Common myeloid progenitor, CD34-positive (primary cell): ENCODE measurements at regions not wholly inside any gene's neighbourhood (a gene's known extent, or its start where the extent isn't known, plus 50 kb on each side); places are given as distances from the start of the nearest gene placed in this dataset.

Experiments
- CTCF ChIA-PET: fragments of 350-600 bp; sonication (Branson Sonifier 250); formaldehyde crosslinking; loops from one replicate; lab custom pipeline; 2021; ENCODE audit warnings: antibody characterized with exemption; lab: Charles Lee
- POLR2A ChIA-PET: fragments of 350-600 bp; sonication (Branson Sonifier 250); formaldehyde crosslinking; loops from one replicate; lab custom pipeline; 2021; ENCODE audit warnings: antibody characterized with exemption; lab: Charles Lee
- DNase-seq, 3 donors: peaks; one replicate each; pipeline versions ENCODE4 v3.0.0 to v3.0.0-alpha.2; 2013
- H3K27ac ChIP-seq, 2 experiments: 1 replicate in 1 of 2; 2 replicates in 1 of 2; pipeline ENCODE4 v1.7.0; 2013; ENCODE audit warnings: inconsistent platforms in 2 of 2, low read length in 2 of 2, mild to moderate bottlenecking in 2 of 2, low read depth in 1 of 2, moderate library complexity in 1 of 2; ENCODE audit not compliant: severe bottlenecking in 2 of 2, insufficient read depth in 1 of 2, poor library complexity in 1 of 2
- H3K27me3 ChIP-seq, 5 experiments: replicated peaks in 2 of 5; 1 replicate in 3 of 5; 2 replicates in 2 of 5; pipeline versions ENCODE4 v1.6.1 to v1.7.0; 2013; ENCODE audit warnings: low read length in 4 of 5, mild to moderate bottlenecking in 2 of 5, moderate library complexity in 2 of 5, inconsistent platforms in 1 of 5; ENCODE audit not compliant: insufficient read depth in 5 of 5, control insufficient read depth in 4 of 5
- H3K36me3 ChIP-seq, 4 experiments: 1 replicate in 2 of 4; 2 replicates in 2 of 4; pipeline versions ENCODE4 v1.6.1 to v1.7.0; 2013; ENCODE audit warnings: low read length in 3 of 4, control low read depth in 1 of 4, mild to moderate bottlenecking in 1 of 4; ENCODE audit not compliant: control insufficient read depth in 4 of 4, insufficient read depth in 4 of 4
- H3K4me1 ChIP-seq, 4 experiments: 1 replicate in 3 of 4; 2 replicates in 1 of 4; pipeline versions ENCODE4 v1.6.1 to v1.7.1; 2013; ENCODE audit warnings: low read length in 3 of 4, mild to moderate bottlenecking in 3 of 4, control low read depth in 1 of 4, inconsistent platforms in 1 of 4, moderate library complexity in 1 of 4; ENCODE audit not compliant: control insufficient read depth in 4 of 4, insufficient read depth in 4 of 4; ENCODE audit errors: control extremely low read depth in 1 of 4
- H3K4me3 ChIP-seq, 7 experiments: 1 replicate in 4 of 7; 2 replicates in 3 of 7; pipeline versions ENCODE4 v1.5.1 to v1.7.0; 2013; ENCODE audit warnings: mild to moderate bottlenecking in 7 of 7, low read length in 6 of 7, moderate library complexity in 6 of 7, inconsistent platforms in 2 of 7, low read depth in 2 of 7, control low read depth in 1 of 7; ENCODE audit not compliant: insufficient read depth in 4 of 7, control insufficient read depth in 1 of 7; ENCODE audit errors: extremely low read depth in 1 of 7
- H3K9me3 ChIP-seq, 5 experiments: 1 replicate in 4 of 5; 2 replicates in 1 of 5; pipeline versions ENCODE4 v1.6.1 to v1.7.1; 2013; ENCODE audit warnings: low read length in 4 of 5, mild to moderate bottlenecking in 2 of 5, inconsistent platforms in 1 of 5, low read depth in 1 of 5, moderate library complexity in 1 of 5; ENCODE audit not compliant: control insufficient read depth in 4 of 5, insufficient read depth in 2 of 5; ENCODE audit errors: control extremely low read depth in 1 of 5
- WGBS: methylation state at CpG from one replicate; pipeline ENCODE4 v1.1.5; 2013; ENCODE audit not compliant: insufficient coverage; 5-methylcytosine and 5-hydroxymethylcytosine counted together

DNA sequence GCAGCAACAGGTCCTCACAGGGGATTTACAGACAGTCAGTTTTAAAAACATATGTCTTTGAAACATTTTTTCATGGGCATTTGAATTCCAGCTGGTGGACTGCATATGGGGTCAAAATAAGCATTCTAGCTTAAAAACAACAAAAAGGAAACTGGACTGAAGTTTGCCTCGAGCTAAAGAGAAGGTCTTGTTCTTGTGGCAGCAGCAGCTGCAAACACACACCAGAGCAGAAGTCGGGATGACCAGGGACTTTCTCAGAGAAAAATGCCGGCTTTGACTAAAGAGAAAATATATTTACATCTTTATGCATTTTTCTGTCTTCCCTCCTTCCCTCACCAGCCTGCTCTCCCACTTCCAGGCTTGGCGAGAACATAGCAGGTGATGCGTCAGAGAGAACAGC, 361.4 kb downstream of the CXCL12 start:
- DNase-seq, result no peak
- POLR2A ChIA-PET, result no interaction called here
- Histone ChIP-seq H3K27me3 (peaks cover 0 to 3% (median 0%) of the 10 kb centered on the region in 5 experiments), H3K4me1 (no peaks in the 10 kb centered on the region), H3K4me3 (no peak overlapping the region), H3K27ac (no peak overlapping the region), H3K9me3 (peaks cover 0 to 6% (median 4%) of the 10 kb centered on the region in 5 experiments), H3K36me3 (no peaks in the 10 kb centered on the region)
- CTCF ChIA-PET, result no interaction called here
- WGBS, result 92% methylated on average over 3 of the region's 5 CpGs

DNA sequence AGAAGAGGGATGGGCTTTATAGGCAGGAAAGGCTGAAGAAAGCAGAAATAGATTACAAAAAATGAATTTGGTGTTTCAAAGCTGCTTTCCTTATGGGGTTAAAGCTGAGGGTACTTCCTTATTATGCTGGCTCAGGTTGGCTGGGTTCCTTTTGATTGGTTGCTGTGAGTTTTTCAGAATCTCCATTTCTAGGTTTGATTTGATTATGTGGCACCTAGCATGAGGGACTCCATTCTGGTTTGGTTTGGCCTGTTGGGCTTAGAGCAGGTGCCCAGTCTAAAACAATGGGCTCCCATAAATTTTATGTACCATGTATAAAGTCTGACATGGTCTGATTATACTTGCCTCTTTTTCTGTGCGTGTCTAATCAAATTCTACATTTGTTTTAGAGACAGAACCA, 362.7 kb downstream of the CXCL12 start:
- peaks cover 0 to 3% (median 0%) of the 10 kb centered on the region in 5 experiments for H3K27me3 ChIP-seq
- no peak for DNase-seq
- WGBS, result no CpG with 5 or more reads among the region's 1 CpG
- H3K4me3 ChIP-seq, result no peak overlapping the region
- ChIA-PET POLR2A (no interaction called here), CTCF (no interaction called here)
- peaks cover 0 to 6% (median 4%) of the 10 kb centered on the region in 5 experiments for H3K9me3 ChIP-seq
- H3K4me1 ChIP-seq, result no peaks in the 10 kb centered on the region
- H3K36me3 ChIP-seq, result no peaks in the 10 kb centered on the region
- no peak overlapping the region for H3K27ac ChIP-seq

DNA sequence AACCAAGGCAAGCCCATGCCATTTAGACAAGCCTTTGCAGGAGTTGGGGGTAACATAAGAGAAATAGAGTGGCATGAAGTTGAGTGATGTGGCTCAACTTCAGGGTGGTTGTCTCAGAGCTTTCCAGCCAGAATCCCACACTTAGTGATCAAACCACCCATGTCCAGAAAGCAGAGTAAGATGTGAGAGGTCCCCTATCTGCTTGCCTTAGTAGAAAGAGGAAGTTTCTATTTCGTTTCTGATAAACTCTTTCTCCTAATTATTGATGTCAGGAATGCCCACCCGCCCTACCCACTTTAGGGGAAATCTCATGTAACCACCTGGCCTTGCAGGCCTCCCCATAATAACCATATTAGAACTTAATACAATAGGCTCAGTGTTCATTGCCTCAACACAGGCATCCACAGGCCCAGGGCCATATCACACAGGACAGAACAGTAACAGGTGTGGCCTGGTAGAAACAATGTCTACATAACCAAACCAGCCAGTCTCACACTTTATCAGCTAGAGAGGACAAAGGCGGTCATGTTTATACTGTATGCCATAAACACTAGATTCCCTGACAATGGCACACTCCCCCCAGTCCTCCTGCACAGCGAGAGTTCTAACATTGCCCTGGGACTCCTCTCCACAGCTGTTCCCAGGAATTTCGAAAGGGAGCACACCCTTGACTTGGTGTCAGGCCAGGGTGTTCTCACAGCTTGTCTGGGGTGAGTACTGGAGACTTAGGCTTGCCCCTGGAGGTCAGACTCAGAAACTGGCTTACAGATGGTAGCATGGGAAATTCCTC, 364.4 kb downstream of the CXCL12 start:
- Histone ChIP-seq H3K36me3 (no peaks in the 10 kb centered on the region), H3K27ac (no peak overlapping the region), H3K27me3 (peaks cover 0 to 3% (median 0%) of the 10 kb centered on the region in 5 experiments), H3K4me3 (no peak overlapping the region), H3K9me3 (peaks cover 0 to 6% (median 4%) of the 10 kb centered on the region in 5 experiments), H3K4me1 (no peaks in the 10 kb centered on the region)
- DNase-seq, result peak in 1 of 3 donors; percentile 5
- CTCF ChIA-PET, result interaction anchor here (1.7 kb wide), 1 partner anchor 9 kb away, joined by 6 read pairs; no protein-coding TSS in a partner anchor
- POLR2A ChIA-PET, result no interaction called here
- WGBS, result 0% methylated on average over 1 of the region's 5 CpGs

DNA sequence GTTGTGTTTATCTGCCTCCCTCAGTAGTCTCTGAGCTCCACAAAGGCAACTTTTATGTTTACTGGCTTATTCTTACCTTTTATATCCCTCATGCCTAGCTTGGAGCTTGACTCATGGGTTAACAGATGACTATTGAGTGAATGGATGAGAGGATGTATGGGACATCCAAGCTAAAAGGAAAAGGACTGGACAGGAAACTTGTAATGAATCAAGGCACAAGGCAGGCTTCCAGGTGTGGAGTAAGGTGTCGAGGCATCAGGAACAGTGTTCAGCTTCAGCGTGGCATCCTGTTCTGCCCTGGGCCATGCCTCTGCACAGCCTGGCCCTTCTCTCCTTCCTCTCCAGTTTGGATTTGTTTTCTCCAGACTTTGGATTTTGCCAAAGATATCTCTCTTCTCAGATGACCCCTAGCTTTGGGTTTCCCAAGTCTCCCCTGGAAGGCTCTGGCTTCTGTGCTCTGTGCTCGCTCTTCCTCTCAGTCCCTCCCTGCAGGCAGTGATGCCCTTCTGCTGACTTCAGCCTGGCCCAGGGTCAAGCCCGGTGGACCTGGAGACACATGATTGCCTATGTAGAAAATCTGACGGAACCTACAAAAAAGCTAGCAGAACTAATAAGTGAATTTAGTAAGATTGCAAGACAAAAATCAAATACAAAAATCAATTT, 367.3 kb downstream of the CXCL12 start:
- peaks cover 0 to 4% (median 1%) of the 10 kb centered on the region in 4 experiments for H3K4me1 ChIP-seq
- DNase-seq, result no peak
- no peak overlapping the region for H3K4me3 ChIP-seq
- ChIA-PET POLR2A (no interaction called here), CTCF (no interaction called here)
- H3K9me3 ChIP-seq, result peaks cover 0 to 3% (median 0%) of the 10 kb centered on the region in 5 experiments
- peaks cover 0 to 4% (median 0%) of the 10 kb centered on the region in 5 experiments for H3K27me3 ChIP-seq
- H3K27ac ChIP-seq, result no peak overlapping the region
- no peaks in the 10 kb centered on the region for H3K36me3 ChIP-seq
- WGBS, result 100% methylated on average over 3 of the region's 5 CpGs

DNA sequence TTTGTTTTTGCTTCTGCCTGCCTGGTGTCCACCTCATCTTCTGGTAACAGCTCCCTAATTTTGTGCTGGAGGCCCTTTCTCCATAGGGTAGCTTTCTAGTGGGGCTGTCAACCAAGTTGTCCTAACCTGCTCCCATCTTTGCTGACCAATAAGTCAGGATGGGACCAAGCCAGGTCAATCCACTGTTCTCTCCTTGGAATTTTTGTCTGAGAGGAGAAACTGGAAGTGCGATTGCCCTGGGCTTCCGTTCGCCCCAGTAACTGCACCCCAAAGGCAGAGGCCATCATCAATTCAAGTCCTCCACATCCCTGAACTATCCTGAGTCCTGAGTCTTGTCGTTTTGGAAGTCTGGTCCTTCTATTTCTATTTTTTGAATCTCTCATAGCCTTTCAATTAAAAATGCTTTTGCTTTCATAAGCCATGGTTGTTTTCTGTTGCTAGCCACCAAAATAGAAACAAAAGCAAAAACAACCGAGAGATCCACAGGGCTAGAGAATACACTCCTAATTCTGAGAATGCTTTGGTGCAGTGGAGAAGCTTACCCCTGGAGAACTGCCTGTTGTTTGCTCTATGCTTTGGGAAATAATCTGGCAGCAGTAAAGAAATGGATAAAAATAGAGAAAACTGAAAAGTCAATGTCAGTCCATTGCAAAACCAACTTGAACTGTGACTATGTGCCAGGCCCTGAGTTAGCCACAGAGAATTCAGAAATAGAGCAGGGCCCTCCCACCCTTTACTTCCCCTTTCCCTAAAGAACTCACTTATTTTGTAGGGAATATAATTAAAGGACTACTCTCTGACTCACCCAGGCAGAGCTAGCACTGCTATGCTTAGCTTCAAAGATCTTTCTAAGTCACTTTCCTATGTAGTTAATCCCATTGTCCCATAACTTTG, 368.1 kb downstream of the CXCL12 start:
- DNase-seq, result no peak
- 100% methylated on average over 1 of the region's 5 CpGs for WGBS
- no peak overlapping the region for H3K27ac ChIP-seq
- H3K27me3 ChIP-seq, result peaks cover 0 to 4% (median 0%) of the 10 kb centered on the region in 5 experiments
- H3K4me3 ChIP-seq, result no peak overlapping the region
- H3K9me3 ChIP-seq, result peaks cover 0 to 3% (median 0%) of the 10 kb centered on the region in 5 experiments
- ChIA-PET CTCF (interaction anchor here (1.0 kb wide), 1 partner anchor 77 kb away, joined by 3 read pairs; no protein-coding TSS in a partner anchor), POLR2A (no interaction called here)
- H3K4me1 ChIP-seq, result peaks cover 0 to 4% (median 1%) of the 10 kb centered on the region in 4 experiments
- H3K36me3 ChIP-seq, result no peaks in the 10 kb centered on the region

DNA sequence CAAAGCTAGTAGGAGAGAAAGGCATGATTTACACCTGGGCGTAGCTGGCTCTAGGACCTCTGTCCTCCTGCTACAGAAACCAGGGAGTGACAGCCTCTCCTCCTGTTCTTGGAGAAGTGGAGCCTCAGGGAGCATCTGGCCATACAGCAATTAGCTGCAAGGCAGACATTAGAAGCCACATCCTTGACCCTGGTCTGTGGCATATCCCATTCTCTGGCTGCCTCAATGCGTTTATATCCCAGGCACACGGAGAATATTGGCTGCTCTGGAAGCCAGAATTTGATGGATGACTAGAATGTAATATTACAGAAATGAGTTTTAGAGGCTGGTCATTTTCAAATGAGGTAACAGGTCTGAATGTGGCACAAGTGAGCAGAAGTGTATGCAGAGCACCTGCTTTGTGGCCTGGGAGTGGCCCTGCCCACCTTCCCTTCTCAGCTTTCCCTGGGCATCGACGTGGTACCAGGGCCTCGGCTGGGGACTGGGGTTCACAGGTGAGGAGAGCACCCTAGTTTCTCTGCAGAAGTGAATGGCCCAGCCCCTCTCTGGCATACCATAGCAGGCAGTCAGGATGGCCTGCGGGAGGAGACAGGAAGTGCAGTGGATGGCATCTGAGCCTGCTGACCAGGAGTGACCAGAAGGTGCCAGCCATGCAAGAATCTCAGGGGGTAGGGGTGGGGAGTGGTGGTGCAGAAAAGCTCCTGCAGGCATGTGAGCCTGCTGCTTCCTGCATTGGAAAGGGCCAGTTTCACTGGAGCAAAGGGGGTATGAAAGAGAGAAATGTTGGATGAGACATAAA, 367.2 kb upstream of the ZNF32 start:
- WGBS, result 96% methylated on average over 7 of the region's 7 CpGs
- no peaks in the 10 kb centered on the region for H3K36me3 ChIP-seq
- CTCF ChIA-PET, result interaction anchor here (1.0 kb wide), 1 partner anchor 76 kb away, joined by 3 read pairs; no protein-coding TSS in a partner anchor
- DNase-seq, result no peak
- peaks cover 0 to 3% (median 0%) of the 10 kb centered on the region in 5 experiments for H3K9me3 ChIP-seq
- no peak overlapping the region for H3K4me3 ChIP-seq
- no peak overlapping the region for H3K27ac ChIP-seq
- POLR2A ChIA-PET, result no interaction called here
- peaks cover 0 to 6% (median 1%) of the 10 kb centered on the region in 4 experiments for H3K4me1 ChIP-seq
- H3K27me3 ChIP-seq, result peaks cover 0 to 4% (median 0%) of the 10 kb centered on the region in 5 experiments
